G401.6 (cell line): ENCODE measurements at regions not wholly inside any gene's neighbourhood (a gene's known extent, or its start where the extent isn't known, plus 50 kb on each side); places are given as distances from the start of the nearest gene placed in this dataset.

ENCODE experiments used
- FAIRE-seq: peaks from 2 replicates; lab custom pipeline; 2012; peaks lifted over from hg19 to GRCh38; lab: Jason Lieb, UNC

- FAIRE-seq, result no peak
Observed at GRCh38 chr4:54915276-54915675, 210.1 kb downstream of the KDR start.

DNA sequence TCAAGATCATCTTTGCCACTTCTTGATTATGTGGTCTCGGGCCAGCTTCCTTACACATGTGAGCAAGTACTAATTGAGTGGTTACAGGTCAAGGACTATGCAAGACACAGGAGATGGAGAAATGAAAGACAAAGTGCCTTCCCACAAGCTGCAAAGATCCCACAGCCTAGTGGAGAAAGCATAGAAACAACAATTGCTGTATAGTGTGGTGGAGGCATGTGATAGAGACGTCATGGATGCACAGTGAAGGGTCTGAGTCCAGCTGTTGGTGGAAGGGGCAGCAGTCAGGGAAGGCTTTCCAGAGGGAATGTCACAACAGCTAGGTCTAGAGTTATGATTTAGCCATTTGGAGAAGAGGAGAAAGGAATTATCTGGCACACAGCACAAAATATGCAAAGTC, 210.6 kb downstream of the KDR start:
- no peak for FAIRE-seq

GRCh38 chr4:54913751-54914526, 211.5 kb downstream of the KDR start:
- FAIRE-seq, result no peak

DNA sequence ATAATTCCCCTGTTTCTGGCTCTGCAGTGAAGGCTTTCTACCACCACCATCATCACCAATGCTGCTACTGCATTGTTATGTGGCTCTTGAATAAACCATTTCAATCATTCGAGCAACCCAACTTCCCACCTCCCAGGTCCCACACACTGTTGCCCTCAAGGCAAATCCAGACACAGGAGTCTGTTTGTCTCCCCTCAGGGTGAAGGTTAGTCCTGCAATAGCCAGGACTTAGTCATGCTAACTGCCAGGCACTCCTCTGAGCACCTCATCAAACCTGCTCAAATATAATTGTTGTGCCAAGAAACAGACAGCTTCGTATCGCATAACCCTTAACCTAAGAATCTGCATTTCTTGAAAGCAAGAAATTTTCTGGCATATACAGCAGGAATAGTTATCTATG, 213.2 kb downstream of the KDR start:
- FAIRE-seq, result no peak

DNA sequence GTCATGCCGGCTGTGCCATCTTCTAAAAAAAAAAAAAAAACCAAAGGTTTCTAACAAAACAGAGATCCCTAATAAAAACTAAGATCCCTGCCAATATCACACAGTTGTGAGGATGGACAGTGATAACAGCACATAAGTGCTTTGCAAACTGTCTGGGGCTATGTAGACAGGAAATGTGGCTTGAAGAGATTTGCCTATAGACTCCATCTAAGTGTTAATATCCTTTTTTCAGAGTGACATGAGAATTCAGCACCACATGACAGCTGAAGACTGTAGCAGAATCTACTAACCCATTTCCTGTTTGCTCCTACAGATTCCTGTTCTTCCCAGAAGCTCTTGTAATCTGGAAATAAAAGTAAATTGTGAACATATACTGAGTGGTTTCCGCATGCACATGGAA, 215.4 kb downstream of the KDR start:
- no peak for FAIRE-seq

GRCh38 chr4:54908763-54909162, 216.6 kb downstream of the KDR start:
- FAIRE-seq, result no peak

GRCh38 chr4:54904953-54905352, 220.4 kb downstream of the KDR start:
- no peak for FAIRE-seq

GRCh38 chr4:54902976-54903375, 222.4 kb downstream of the KDR start:
- no peak for FAIRE-seq

GRCh38 chr4:54902271-54902670, 223.1 kb downstream of the KDR start:
- no peak for FAIRE-seq

DNA sequence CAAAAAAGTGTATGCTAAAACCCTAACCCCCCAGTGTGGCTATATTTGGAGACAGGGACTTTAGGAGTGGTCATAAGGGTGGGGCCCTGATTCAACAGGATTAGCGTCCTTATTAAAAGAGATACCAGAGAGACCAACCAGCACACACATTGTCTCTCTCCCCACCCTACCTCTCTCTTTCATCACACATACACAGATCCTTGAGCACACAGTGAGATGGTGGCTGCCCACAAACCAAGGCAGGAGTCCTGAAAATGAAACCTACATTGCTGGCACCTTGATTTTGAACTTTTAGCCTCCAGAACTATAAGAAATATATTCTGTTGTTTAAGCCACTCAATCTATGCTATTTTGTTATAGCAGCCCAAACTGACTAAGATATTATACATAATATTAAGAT, 224.2 kb downstream of the KDR start:
- no peak for FAIRE-seq

GRCh38 chr4:54898656-54899340, 226.6 kb downstream of the KDR start:
- no peak for FAIRE-seq

- FAIRE-seq, result no peak
Observed at GRCh38 chr4:54898056-54898562, 227.3 kb downstream of the KDR start.

DNA sequence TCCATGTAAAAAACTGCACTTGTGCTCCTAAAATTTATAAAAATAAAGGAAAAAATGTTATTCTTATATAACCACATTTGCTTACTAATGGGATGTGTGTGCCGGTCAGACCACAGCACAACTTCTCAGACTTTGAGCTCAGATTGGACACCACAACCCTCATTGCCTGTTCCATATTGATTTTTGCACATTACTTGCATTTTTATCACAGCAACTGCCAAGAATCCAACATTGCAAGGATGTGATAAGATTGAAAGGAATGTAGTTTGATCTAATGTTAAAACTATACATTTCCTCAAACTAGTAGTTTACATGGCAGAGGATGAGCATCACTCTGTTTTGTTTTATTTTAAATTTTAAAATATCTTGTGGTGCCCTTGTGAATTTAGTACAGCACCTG, 227.8 kb downstream of the KDR start:
- no peak for FAIRE-seq

DNA sequence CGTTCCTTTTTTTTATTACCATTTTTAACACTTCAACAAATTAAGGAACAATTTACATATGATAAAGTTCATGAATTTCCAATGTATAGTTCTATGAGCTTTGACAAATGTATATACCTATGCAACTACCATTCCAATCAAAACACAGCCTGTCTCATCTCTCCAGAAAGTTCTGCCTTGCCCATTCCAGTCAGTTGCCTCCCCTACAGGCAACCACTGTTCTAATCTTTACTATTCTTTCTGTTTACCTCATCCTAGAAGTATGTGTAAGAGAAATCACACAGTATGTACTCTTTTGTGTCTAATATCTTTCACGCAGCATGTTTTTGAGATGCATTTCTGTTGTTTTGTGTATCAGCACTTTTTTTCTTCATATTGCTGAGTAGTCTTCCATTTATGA, 224.9 kb downstream of the KIT start:
- no peak for FAIRE-seq

- FAIRE-seq, result no peak
Observed at GRCh38 chr4:54879576-54879975, 221.8 kb downstream of the KIT start.

DNA sequence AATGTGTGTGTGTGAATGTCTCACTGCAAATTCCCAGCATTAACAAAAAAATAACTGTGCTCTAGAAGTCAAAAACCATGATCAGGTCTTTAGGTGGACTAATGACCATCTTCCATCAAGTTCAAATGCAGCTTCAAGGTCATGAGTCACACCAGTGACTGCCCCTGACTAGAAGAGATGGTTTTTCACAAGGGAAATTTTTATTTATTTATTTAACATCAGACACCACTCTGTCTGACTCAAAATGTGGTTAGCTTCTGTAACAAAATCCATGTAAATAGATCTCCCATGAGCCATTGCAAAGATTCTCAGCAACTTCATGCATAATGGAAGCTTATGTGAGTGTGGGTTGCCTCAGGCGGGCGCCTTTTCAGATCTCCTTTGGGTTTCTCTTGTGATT, 219.2 kb downstream of the KIT start:
- no peak for FAIRE-seq

DNA sequence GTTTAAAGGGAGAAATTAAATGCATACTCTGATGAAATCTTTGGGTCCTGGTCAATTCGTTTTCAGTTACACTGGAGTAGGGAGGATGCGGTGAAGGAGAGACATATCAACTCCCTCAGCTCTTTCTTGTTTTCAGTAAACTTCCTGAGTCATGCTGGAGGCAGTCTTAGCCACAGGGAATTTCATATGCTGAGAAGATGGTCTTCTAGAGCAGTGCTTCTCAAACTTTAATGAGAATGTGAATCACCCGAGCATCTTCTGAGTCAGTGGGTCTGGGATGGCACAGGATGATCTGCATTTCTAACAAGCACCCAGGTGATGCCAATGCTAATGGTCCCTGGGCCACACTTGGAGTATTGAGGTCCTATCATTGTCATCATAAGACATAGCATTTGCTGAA, 214.5 kb downstream of the KIT start:
- FAIRE-seq, result no peak

GRCh38 chr4:54863571-54864255, 206.0 kb downstream of the KIT start:
- FAIRE-seq, result no peak

DNA sequence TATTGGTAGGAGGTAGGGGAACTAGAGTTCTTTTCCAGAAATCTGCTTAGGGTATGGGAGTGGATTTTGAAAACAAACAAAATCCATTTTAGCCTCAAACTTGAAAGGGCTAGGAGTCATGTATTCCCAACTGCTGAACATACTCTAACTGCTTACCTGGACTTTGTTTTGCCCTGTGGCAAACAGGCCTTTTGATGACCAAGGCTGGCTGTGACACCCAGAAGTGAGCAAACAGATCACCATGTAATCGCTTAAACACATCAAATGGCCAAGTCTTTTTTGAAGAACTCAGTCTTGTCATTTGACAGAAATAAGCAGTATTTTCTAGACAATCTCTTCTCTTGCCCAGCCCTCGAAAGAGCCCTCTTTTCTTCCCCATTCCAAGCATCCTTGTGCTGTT, 203.4 kb downstream of the KIT start:
- no peak for FAIRE-seq

DNA sequence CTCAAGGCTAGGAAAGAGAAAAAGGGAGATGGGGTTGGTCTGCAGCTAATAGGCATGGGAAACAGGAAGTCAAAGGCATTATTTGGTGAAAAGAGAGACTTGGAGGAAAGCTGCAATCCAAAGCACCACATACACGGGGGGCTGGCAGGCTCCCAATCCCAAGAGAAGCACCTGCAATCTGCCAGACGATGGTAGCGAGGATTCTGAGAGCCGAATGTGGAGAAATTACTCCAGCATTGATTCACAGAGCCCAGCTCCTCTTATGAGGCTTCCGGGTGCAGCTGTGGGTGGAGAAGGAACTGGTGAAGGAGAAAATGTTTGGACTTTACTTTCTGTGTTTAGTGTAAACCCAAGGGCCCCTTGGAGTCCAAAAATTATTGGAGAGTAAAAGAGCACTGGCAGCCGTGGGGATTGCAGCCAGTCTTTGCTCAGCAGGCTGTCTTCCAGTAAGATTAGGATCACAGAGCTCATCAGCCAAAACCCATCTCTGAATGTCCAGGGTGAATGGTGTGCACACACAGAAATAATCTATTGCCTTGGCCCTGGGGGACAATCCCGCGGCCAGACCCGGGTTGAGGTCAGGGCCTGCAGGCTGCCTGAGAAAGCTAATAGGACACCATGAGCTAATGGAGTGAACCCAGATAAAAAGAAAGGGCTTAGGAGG, 197.6 kb downstream of the KIT start:
- no peak for FAIRE-seq

DNA sequence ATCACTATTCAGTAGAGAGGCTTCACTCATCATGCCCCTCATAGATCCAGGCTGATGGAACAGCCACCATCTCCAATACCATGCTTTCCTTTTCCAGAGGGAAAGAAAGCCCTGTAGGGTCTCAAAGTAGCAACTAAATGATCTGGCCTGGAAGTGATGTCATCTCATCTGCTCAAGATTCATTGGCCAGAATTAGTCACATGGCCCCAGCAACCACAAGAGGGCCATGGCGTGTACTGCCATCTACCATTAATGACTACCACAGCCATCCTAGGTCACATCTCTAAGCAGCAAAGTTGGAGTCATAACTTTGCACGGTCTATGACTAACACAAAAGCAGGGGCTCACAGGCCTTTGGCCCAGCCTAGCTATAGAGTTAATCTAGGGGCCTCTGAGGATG, 194.8 kb downstream of the KIT start:
- FAIRE-seq, result no peak

GRCh38 chr4:54852054-54852453, 194.3 kb downstream of the KIT start:
- no peak for FAIRE-seq

GRCh38 chr4:54844911-54845310, 187.2 kb downstream of the KIT start:
- FAIRE-seq, result no peak
